ENCODE measurements at regions not wholly inside any gene's neighbourhood (a gene's known extent, or its start where the extent isn't known, plus 50 kb on each side); places are given as distances from the start of the nearest gene placed in this dataset.

- DNase-seq: no peak
These were observed 68.1 kb downstream of the TEKT4 start for GRCh38 chr2:94939349-94939748.

GRCh38 chr2:94947097-94948016 lies 76.1 kb downstream of the TEKT4 start:
- no peak for DNase-seq

DNA sequence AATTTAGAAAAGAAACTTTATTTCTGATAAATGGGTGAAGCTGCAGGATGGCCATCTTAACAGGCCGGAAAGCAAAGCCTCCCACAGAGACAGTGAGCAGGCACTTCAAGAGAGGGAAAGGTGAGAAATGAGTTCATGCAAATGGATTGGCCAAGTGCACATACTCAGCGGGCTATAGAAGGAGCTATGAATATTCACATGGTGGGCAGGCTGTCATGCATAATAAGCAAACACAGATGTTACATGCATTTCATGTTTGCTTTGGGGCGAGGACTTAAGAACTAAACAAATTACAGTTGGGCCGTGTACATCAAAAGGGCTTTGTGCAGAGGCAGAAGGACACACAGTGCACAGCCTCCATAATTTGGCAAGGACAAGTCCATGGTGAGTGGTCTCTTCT lies 69.8 kb upstream of the MAL start:
- DNase-seq: no peak

- DNase-seq: peak; percentile 57
These were observed 68.6 kb upstream of the MAL start for GRCh38 chr2:94956797-94957391.

- no peak for DNase-seq
These were observed 67.3 kb upstream of the MAL start for GRCh38 chr2:94958245-94958644.

DNA sequence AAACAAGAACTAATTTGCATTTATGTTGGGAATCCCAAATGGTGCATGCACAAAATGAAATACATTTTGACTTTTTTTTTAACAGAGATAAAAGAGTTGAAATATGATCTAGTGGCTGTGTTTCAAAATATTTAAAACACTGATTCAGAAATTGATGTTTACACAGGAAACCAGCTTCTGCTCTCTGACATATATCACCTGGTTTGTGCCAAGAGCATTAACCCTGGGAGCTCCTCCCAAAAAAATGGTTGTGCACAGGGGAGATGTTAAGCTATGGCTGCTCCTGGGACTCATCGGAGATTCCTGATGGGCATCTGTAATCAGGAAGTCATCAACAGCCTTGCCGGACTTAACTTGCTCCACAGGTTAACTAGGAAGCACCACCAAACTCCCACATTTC lies 65.2 kb upstream of the MAL start:
- no peak for DNase-seq

- no peak for DNase-seq
These were observed 64.8 kb upstream of the MAL start for GRCh38 chr2:94960751-94961150.

GRCh38 chr2:94964193-94964592 lies 61.3 kb upstream of the MAL start:
- no peak for DNase-seq

DNA sequence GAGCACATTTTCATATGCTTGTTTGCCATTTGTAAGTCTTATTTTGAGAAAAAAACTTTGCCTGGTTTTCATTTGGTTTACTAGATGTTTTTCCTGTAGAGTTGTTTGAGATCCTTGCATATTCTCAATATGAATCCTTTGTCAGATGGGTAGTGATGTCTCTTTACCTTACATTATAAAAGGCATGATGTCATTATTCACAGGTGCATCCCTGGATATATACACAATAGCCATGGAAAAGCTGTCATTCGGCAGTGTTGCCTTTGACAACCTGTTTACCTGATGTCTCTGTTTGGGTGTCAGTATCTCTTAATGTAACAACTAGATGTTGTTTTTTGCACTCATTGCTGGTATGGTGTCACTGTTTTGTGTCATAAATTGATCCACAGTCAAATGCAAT lies 58.8 kb upstream of the MAL start:
- DNase-seq: no peak

GRCh38 chr2:94970353-94970752 lies 55.2 kb upstream of the MAL start:
- DNase-seq: no peak

All from stimulated activated CD8-positive, alpha-beta memory T cell treated with anti-CD3 and anti-CD28 coated beads, Interleukin-4, amount 100 ng/mL, for 48 hours (primary cell).